ENCODE measurements at regions not wholly inside any gene's neighbourhood (a gene's known extent, or its start where the extent isn't known, plus 50 kb on each side); places are given as distances from the start of the nearest gene placed in this dataset.
"Not testable (repeated sequence)": the region's sequence is repeated elsewhere in the genome, so short reads cannot be mapped to it uniquely, and the experiment has no call there.

GRCh38 chr9:41658706-41659105, 469.6 kb upstream of the ZNG1F start:
- not testable (repeated sequence) for H3K36me3 ChIP-seq; H3K4me3 ChIP-seq; H3K27ac ChIP-seq; H3K27me3 ChIP-seq; DNase-seq (ENCODE audit: low spot score); H3K9me3 ChIP-seq; H3K4me1 ChIP-seq

DNA sequence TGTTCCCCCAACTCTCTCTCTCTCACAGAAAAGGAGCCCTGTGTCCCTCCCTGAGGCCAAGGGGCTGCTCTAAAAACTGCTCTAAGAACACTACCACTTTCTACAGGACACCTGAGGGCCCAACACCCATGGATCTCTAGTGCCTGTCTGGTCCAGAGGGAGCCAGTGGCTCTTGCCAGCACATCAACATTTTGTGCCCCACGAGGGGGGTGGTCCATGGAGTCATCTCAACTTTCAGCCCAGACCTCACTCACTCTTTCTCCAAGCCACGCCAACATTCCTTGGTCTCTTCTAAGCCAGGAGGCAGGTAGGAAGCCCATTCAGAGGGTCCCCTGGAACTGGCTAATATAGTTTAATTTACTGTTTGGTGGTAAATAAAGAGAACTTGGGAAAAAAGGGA, 469.0 kb upstream of the ZNG1F start:
- not testable (repeated sequence) for H3K4me3 ChIP-seq; H3K9me3 ChIP-seq; H3K4me1 ChIP-seq; H3K36me3 ChIP-seq; H3K27ac ChIP-seq; DNase-seq (ENCODE audit: low spot score); H3K27me3 ChIP-seq

DNA sequence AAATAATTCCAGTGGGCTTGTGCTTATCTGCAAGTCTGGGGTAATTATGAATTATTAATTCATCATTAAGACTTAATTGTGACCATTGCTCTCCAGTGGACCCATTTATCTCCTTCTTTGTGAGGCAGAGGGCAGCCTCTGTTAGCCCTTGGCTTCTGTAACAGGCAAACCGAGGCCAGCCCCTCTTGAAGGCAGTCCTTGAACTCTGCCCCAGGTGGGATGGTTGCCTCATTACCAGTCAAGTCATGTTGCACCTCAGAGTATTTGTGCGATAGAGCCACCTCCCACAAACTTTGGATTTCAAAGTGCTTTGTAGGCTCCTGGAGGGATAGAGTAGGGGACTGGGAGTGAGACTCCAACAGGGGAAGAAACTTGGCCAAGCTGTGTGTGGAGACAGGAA, 468.0 kb upstream of the ZNG1F start:
- not testable (repeated sequence) for DNase-seq (ENCODE audit: low spot score); H3K27me3 ChIP-seq; H3K4me3 ChIP-seq; H3K9me3 ChIP-seq; H3K36me3 ChIP-seq; H3K4me1 ChIP-seq; H3K27ac ChIP-seq

DNA sequence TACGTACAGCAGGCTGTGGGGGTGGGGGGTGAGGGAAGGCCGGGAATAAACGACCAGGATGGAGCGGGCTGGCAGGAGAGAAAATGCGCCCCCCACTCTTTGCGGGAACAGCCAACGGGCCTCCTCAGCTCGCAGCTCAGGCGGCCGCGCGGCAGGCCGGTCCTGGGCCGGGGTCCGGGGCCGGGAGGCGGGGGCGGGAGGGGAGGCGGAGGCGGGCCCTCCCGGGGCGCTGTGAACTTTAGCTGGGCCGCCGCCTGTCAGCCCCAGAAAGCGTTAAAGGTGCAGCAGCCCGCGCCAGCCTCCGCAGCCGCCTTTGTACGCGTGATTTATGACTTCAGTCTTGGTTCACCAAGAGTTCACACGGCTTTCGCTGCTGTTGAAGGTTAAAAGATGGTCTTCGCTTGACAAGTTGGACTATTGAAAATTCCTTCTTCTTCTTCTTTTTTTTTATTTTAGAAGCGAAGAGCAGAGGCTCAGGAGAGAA, 466.0 kb upstream of the ZNG1F start:
- H3K4me1 ChIP-seq; H3K27me3 ChIP-seq; DNase-seq (ENCODE audit: low spot score); H3K27ac ChIP-seq; H3K9me3 ChIP-seq; H3K36me3 ChIP-seq: not testable (repeated sequence)
- peak overlapping the region in 1 of 2 donors; percentile 34 for H3K4me3 ChIP-seq

DNA sequence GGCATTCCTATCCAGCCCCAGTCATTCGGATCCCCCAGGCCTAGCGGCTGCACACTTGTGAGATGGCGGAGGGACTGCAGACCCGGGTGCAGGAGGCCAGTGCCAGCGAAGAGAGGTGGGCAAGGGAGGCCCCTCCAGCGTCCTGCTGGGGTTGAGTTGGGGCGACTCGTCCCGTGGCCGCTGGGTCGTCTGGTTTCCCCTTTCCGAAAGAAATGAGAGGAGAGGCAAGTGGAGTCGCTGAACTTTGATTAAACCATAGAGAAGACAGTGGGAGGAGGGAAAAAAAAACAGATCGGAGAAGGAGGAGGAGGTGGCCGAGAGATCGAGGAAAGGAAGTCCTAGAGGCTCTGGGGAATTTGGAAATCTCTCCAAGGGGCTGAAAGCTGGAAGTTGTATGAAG, 465.2 kb upstream of the ZNG1F start:
- H3K36me3 ChIP-seq; DNase-seq (ENCODE audit: low spot score); H3K9me3 ChIP-seq; H3K4me1 ChIP-seq; H3K27me3 ChIP-seq: not testable (repeated sequence)
- Histone ChIP-seq H3K27ac (peak overlapping the region in 1 of 2 donors; percentile 31), H3K4me3 (peak overlapping the region in 1 of 2 donors; percentile 11)

- not testable (repeated sequence) for H3K4me3 ChIP-seq; H3K36me3 ChIP-seq; H3K27me3 ChIP-seq; H3K4me1 ChIP-seq; H3K9me3 ChIP-seq; DNase-seq (ENCODE audit: low spot score)
- peak overlapping the region in 1 of 2 donors; percentile 31 for H3K27ac ChIP-seq
These were observed 464.6 kb upstream of the ZNG1F start for GRCh38 chr9:41653560-41654340.

GRCh38 chr9:41652800-41653199, 463.7 kb upstream of the ZNG1F start:
- not testable (repeated sequence) for H3K4me1 ChIP-seq; DNase-seq (ENCODE audit: low spot score); H3K27me3 ChIP-seq; H3K4me3 ChIP-seq; H3K36me3 ChIP-seq; H3K27ac ChIP-seq; H3K9me3 ChIP-seq

DNA sequence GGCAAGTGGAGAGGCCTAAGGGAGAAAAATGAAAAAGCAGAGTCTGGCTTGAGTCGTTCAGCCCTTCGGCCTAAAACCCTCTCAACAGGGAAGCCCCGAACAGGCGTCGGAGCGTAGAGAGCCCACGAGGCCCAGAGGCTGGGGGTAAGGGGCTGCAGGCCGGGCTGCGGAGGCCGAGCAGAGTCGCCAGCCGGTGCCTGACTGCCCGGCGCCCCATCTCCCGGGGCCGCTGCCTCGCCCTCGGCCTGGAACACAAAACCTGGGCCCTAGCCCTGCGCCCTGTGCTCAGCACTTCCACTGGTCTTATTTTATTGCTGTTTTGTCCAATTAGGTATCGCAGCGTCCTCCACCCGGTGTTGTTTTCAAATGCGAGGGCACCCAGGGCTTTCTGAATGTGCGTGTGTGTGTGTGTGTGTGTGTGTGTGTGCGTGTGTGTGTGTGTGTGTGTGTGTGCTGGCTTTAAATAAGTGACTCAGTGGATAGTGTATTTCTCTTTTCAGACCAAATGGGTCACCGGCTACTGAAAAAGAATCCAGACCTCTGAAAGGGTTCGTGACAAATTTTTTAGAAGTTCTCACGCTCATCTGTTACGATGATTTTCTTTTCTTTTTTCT, 463.1 kb upstream of the ZNG1F start:
- H3K27me3 ChIP-seq; H3K27ac ChIP-seq; H3K4me1 ChIP-seq; H3K9me3 ChIP-seq; H3K36me3 ChIP-seq; H3K4me3 ChIP-seq; DNase-seq (ENCODE audit: low spot score): not testable (repeated sequence)

GRCh38 chr9:41650086-41650485, 461.0 kb upstream of the ZNG1F start:
- not testable (repeated sequence) for H3K36me3 ChIP-seq; H3K4me1 ChIP-seq; H3K9me3 ChIP-seq; H3K27me3 ChIP-seq; H3K27ac ChIP-seq; H3K4me3 ChIP-seq; DNase-seq (ENCODE audit: low spot score)

DNA sequence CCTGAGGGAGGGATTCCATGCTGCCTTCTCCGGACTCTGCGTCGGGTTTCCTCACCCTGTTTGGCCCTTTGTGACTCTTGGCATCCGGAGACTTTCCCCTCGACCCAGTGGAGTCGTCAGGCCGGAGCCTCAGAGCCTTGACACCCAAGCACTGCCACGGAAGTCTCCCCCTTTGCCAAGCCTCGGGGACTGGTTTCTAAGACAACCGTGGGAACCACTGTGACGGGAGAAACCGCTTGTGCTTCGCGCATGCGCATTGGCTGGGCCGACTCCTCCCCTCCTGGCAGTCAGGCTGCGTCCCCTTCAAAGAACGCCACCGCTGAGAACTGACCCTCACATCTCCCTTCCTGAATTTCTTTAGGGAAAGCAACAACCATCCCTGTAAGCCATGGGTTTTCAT, 459.4 kb upstream of the ZNG1F start:
- H3K4me1 ChIP-seq, H3K4me3 ChIP-seq, H3K27ac ChIP-seq, H3K9me3 ChIP-seq, H3K36me3 ChIP-seq, H3K27me3 ChIP-seq: not testable (repeated sequence)
- DNase-seq (ENCODE audit: low spot score) = peak; percentile 61

GRCh38 chr9:41646246-41646645, 457.1 kb upstream of the ZNG1F start:
- not testable (repeated sequence) for H3K4me3 ChIP-seq; DNase-seq (ENCODE audit: low spot score); H3K27ac ChIP-seq; H3K4me1 ChIP-seq; H3K36me3 ChIP-seq; H3K9me3 ChIP-seq; H3K27me3 ChIP-seq
